H9 (cell line): ENCODE measurements at regions not wholly inside any gene's neighbourhood (a gene's known extent, or its start where the extent isn't known, plus 50 kb on each side); places are given as distances from the start of the nearest gene placed in this dataset.

ENCODE experiments used
- DNase-seq: peaks from one replicate; pipeline ENCODE4 v3.0.0-alpha.2; 2017
- H2AFZ ChIP-seq: one replicate; pipeline ENCODE4 v1.6.1; 2013; ENCODE audit warnings: mild to moderate bottlenecking, low read length, control low read depth, moderate library complexity
- H2AK5ac ChIP-seq: 2 replicates; pipeline ENCODE4 v1.6.1; 2013; ENCODE audit warnings: low read length, control low read depth, mixed read lengths; ENCODE audit not compliant: insufficient read length
- H2BK120ac ChIP-seq: one replicate; pipeline ENCODE4 v1.6.1; 2013; ENCODE audit warnings: low read depth, mild to moderate bottlenecking, low read length, control low read depth, inconsistent platforms; ENCODE audit not compliant: poor library complexity, severe bottlenecking
- H2BK12ac ChIP-seq: 2 replicates; pipeline ENCODE4 v1.6.1; 2013; ENCODE audit warnings: low read length, control low read depth, mixed read lengths, low read depth; ENCODE audit not compliant: insufficient read length
- H2BK15ac ChIP-seq: 2 replicates; pipeline ENCODE4 v1.6.1; 2013; ENCODE audit warnings: low read depth, low read length, control low read depth
- H2BK20ac ChIP-seq: one replicate; pipeline ENCODE4 v1.6.1; 2013; ENCODE audit warnings: low read depth, mild to moderate bottlenecking, low read length, control low read depth, inconsistent platforms; ENCODE audit not compliant: poor library complexity, severe bottlenecking
- H2BK5ac ChIP-seq: 2 replicates; pipeline ENCODE4 v1.6.1; 2013; ENCODE audit warnings: low read length, control low read depth, mixed read lengths; ENCODE audit not compliant: insufficient read length
- H3K14ac ChIP-seq: 2 replicates; pipeline ENCODE4 v1.6.1; 2013; ENCODE audit warnings: low read length, control low read depth; ENCODE audit not compliant: insufficient read depth
- H3K18ac ChIP-seq: 2 replicates; pipeline ENCODE4 v1.6.1; 2013; ENCODE audit warnings: low read depth, mild to moderate bottlenecking, mixed read lengths, low read length, control low read depth; ENCODE audit not compliant: insufficient read length
- H3K23ac ChIP-seq: 2 replicates; pipeline ENCODE4 v1.6.1; 2013; ENCODE audit warnings: low read length, control low read depth, mixed read lengths, low read depth; ENCODE audit not compliant: insufficient read length
- H3K23me2 ChIP-seq: 2 replicates; pipeline ENCODE4 v1.6.1; 2013; ENCODE audit warnings: low read depth, mild to moderate bottlenecking, mixed read lengths, low read length, control low read depth; ENCODE audit not compliant: insufficient read length, poor library complexity, severe bottlenecking
- H3K27ac ChIP-seq: 2 replicates; pipeline ENCODE4 v1.5.1; 2013; ENCODE audit warnings: low read length, control low read depth, mixed read lengths, low read depth; ENCODE audit not compliant: insufficient read length
- H3K27me3 ChIP-seq: 2 replicates; pipeline ENCODE4 v1.6.1; 2013; ENCODE audit warnings: low read length, control low read depth, inconsistent platforms; ENCODE audit not compliant: insufficient read depth
- H3K4ac ChIP-seq: 2 replicates; pipeline ENCODE4 v1.6.1; 2013; ENCODE audit warnings: low read depth, mild to moderate bottlenecking, control low read depth, inconsistent platforms, low read length, moderate library complexity
- H3K4me1 ChIP-seq: 2 replicates; pipeline ENCODE4 v1.6.1; 2013; ENCODE audit warnings: low read length, control low read depth, inconsistent platforms; ENCODE audit not compliant: insufficient read depth
- H3K4me2 ChIP-seq: 2 replicates; pipeline ENCODE4 v1.6.1; 2013; ENCODE audit warnings: low read length, control low read depth, mixed read lengths; ENCODE audit not compliant: insufficient read length, insufficient read depth
- H3K56ac ChIP-seq: 2 replicates; pipeline ENCODE4 v1.6.1; 2013; ENCODE audit warnings: low read depth, mild to moderate bottlenecking, mixed read lengths, low read length, control low read depth; ENCODE audit not compliant: insufficient read length
- H3K79me1 ChIP-seq: 2 replicates; pipeline ENCODE4 v1.6.1; 2013; ENCODE audit warnings: low read depth, mild to moderate bottlenecking, moderate library complexity, low read length, control low read depth, inconsistent platforms; ENCODE audit not compliant: insufficient read depth, poor library complexity, severe bottlenecking
- H3K79me2 ChIP-seq: 2 replicates; pipeline ENCODE4 v1.6.1; 2013; ENCODE audit warnings: low read length, control low read depth, inconsistent platforms; ENCODE audit not compliant: insufficient read depth
- H3K9ac ChIP-seq: 2 replicates; pipeline ENCODE4 v1.6.1; 2013; ENCODE audit warnings: low read length, control low read depth, mixed read lengths; ENCODE audit not compliant: insufficient read length; ENCODE audit errors: extremely low read depth
- H3K9me3 ChIP-seq: one replicate; pipeline ENCODE4 v1.6.1; 2013; ENCODE audit warnings: low read depth, low read length, inconsistent platforms; ENCODE audit not compliant: control insufficient read depth
- H3T11ph ChIP-seq: one replicate; pipeline ENCODE4 v1.6.1; 2013; ENCODE audit warnings: mild to moderate bottlenecking, low read length, control low read depth, inconsistent platforms
- H4K20me1 ChIP-seq: one replicate; pipeline ENCODE4 v1.6.1; 2013; ENCODE audit not compliant: control insufficient read depth, insufficient read length, insufficient read depth
- H4K5ac ChIP-seq: 2 replicates; pipeline ENCODE4 v1.6.1; 2013; ENCODE audit warnings: low read depth, mild to moderate bottlenecking, mixed read lengths, low read length, control low read depth; ENCODE audit not compliant: insufficient read length
- H4K8ac ChIP-seq: replicated peaks from 2 replicates; pipeline ENCODE4 v1.6.1; 2013; ENCODE audit warnings: low read length, control low read depth, mixed read lengths, low read depth; ENCODE audit not compliant: insufficient read length
- H4K91ac ChIP-seq: 2 replicates; pipeline ENCODE4 v1.6.1; 2013; ENCODE audit warnings: low read depth, mild to moderate bottlenecking, moderate library complexity, mixed read lengths, low read length, control low read depth; ENCODE audit not compliant: insufficient read length
- H3K27ac Mint-ChIP-seq, 3 experiments: 2 replicates in 2 of 3; 3 replicates in 1 of 3; pipeline ENCODE4 v1.8.0; 2020 to 2021; ENCODE audit warnings: mixed read lengths in 3 of 3, mild to moderate bottlenecking in 1 of 3, moderate library complexity in 1 of 3
- H3K27me3 Mint-ChIP-seq: 2 replicates; pipeline ENCODE4 v1.8.0; 2021; ENCODE audit warnings: low read depth, mild to moderate bottlenecking, moderate library complexity, mixed read lengths
- H3K36me3 Mint-ChIP-seq, 3 experiments: 2 replicates in 2 of 3; 3 replicates in 1 of 3; pipeline ENCODE4 v1.8.0; 2020 to 2021; ENCODE audit warnings: low read depth in 3 of 3, mixed read lengths in 3 of 3; ENCODE audit not compliant: insufficient read depth in 1 of 3
- H3K4me1 Mint-ChIP-seq, 2 experiments: 2 replicates each; pipeline ENCODE4 v1.8.0; 2020; ENCODE audit warnings: mixed read lengths in 2 of 2
- H3K4me3 Mint-ChIP-seq, 2 experiments: 2 replicates in 1 of 2; 3 replicates in 1 of 2; pipeline ENCODE4 v1.8.0; 2020 to 2021; ENCODE audit warnings: mild to moderate bottlenecking in 2 of 2, mixed read lengths in 2 of 2, moderate library complexity in 1 of 2
- H3K9me3 Mint-ChIP-seq, 2 experiments: 2 replicates in 1 of 2; 3 replicates in 1 of 2; pipeline ENCODE4 v1.8.0; 2020; ENCODE audit warnings: mild to moderate bottlenecking in 2 of 2, mixed read lengths in 2 of 2, moderate library complexity in 1 of 2
- WGBS: extraction: QIAGEN DNeasy Blood & Tissue Kit; methylation state at CpG from one replicate; pipeline ENCODE4 v1.1.7; 2013; ENCODE audit warnings: missing lambda C conversion rate, low lambda C conversion rate, mixed read lengths; ENCODE audit not compliant: insufficient read length; ENCODE audit errors: extremely low coverage; 5-methylcytosine and 5-hydroxymethylcytosine counted together
- TF ChIP-seq, protein P1 (sequence below): fragments of 200-600 bp; sonication (generic); conservative IDR thresholded peaks from 3 replicates; pipeline ENCODE4 v1.8.0; 2021; ENCODE audit warnings: antibody characterized with exemption, mild to moderate bottlenecking

DNA sequence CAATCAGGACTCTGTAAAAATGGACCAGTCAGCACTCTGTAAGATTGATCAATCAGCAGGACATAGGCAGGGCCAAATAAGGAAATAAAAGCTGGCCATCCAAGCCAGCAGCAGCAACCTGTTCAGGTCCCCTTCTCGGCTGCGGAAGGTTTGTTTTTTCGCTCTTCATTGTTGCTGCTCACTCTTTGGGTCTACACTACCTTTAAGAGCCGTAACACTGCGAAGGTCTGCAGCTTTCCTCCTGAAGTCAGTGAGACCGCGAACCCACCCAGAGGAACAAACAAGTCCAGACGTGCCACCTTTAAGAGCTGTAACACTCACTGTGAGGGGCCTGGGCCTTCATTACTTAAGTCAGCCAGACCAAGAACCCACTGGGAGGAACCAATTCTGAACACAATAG is 223.2 kb upstream of the EXOC2 start:
- Histone ChIP-seq H3K27me3 (no peaks in the 10 kb centered on the region), H2BK15ac (no peak overlapping the region), H3K4me2 (no peak overlapping the region), H3K79me2 (no peaks in the 10 kb centered on the region), H3K4me1 (no peaks in the 10 kb centered on the region), H2BK12ac (no peak overlapping the region), H3K9me3 (peaks cover 26% of the 10 kb centered on the region), H3K23ac (no peak overlapping the region), H2BK5ac (no peak overlapping the region), H3K9ac (no peak overlapping the region), H4K20me1 (no peaks in the 10 kb centered on the region), H3K79me1 (no peaks in the 10 kb centered on the region), H2BK120ac (no peak overlapping the region), H3K23me2 (no peaks in the 10 kb centered on the region), H3T11ph (no peak overlapping the region), H3K4ac (no peak overlapping the region), H2AK5ac (no peak overlapping the region), H3K27ac (no peak overlapping the region), H3K14ac (no peak overlapping the region), H4K8ac (no peak overlapping the region), H3K56ac (no peak overlapping the region), H3K18ac (no peak overlapping the region), H2AFZ (no peak overlapping the region), H4K5ac (no peak overlapping the region), H2BK20ac (no peak overlapping the region), H4K91ac (no peak overlapping the region)
- H3K4me3 Mint-ChIP-seq = no peak overlapping the region
- peak overlapping the region in 1 of 3 experiments; percentile 79; a peak in 1 of 7 replicates for H3K27ac Mint-ChIP-seq
- peaks cover 26% of the 10 kb centered on the region for H3K27me3 Mint-ChIP-seq
- peaks cover 7 to 26% (median 16%) of the 10 kb centered on the region in 3 experiments for H3K36me3 Mint-ChIP-seq
- peaks cover 5 to 6% of the 10 kb centered on the region in 2 experiments for H3K4me1 Mint-ChIP-seq
- no peak for DNase-seq
- WGBS = no CpG with 5 or more reads among the region's 8 CpGs
- TF ChIP-seq, protein P1, sequence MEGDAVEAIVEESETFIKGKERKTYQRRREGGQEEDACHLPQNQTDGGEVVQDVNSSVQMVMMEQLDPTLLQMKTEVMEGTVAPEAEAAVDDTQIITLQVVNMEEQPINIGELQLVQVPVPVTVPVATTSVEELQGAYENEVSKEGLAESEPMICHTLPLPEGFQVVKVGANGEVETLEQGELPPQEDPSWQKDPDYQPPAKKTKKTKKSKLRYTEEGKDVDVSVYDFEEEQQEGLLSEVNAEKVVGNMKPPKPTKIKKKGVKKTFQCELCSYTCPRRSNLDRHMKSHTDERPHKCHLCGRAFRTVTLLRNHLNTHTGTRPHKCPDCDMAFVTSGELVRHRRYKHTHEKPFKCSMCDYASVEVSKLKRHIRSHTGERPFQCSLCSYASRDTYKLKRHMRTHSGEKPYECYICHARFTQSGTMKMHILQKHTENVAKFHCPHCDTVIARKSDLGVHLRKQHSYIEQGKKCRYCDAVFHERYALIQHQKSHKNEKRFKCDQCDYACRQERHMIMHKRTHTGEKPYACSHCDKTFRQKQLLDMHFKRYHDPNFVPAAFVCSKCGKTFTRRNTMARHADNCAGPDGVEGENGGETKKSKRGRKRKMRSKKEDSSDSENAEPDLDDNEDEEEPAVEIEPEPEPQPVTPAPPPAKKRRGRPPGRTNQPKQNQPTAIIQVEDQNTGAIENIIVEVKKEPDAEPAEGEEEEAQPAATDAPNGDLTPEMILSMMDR = no peak
- peaks cover 35 to 43% of the 10 kb centered on the region in 2 experiments for H3K9me3 Mint-ChIP-seq
